ENCODE measurements at regions not wholly inside any gene's neighbourhood (a gene's known extent, or its start where the extent isn't known, plus 50 kb on each side); places are given as distances from the start of the nearest gene placed in this dataset.
"Not testable (repeated sequence)": the region's sequence is repeated elsewhere in the genome, so short reads cannot be mapped to it uniquely, and the experiment has no call there.

DNA sequence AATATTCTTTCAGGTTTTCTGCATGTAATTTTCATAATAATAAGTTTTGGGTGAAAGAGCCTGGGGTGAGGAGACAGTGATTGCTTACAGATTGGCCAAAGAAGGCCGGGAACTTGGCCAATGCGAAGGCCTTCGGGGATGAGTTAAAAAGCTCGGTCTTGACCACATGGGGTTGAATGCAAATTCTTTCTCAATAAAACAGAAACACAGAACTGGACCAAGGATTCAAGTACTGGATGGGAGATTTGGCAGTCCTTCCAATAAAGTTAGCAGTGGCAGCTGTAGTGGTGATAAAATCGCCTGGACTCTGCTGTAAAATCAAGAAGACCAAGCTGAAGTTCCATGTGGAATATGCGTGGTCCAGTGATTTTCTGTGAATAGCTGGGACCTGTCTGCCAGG, 282.2 kb upstream of the KLF3 start:
- peak in 1 of 2 experiments; percentile 19 for DNase-seq (ENCODE audit: low read depth in 2 of 2)

DNA sequence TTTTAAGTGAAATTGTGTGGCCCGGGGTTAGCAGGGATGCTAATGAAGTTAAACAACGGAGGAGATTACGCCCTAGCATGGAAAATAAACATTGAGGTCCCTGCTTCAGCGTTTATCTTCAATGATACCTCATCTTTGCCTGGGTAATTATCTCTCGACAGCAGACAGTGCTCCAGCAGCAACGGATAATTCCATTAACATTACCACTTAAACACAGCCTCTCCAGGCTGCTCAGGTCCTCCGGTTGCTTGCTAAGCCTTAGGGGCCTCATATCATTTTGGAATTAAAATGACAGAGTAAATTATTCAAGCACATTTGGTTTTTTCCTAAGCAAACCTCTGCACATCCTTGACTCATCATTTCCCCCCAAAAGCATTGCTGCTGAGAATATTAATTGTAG, 281.5 kb upstream of the KLF3 start:
- DNase-seq (ENCODE audit: low read depth in 2 of 2), result no peak

DNA sequence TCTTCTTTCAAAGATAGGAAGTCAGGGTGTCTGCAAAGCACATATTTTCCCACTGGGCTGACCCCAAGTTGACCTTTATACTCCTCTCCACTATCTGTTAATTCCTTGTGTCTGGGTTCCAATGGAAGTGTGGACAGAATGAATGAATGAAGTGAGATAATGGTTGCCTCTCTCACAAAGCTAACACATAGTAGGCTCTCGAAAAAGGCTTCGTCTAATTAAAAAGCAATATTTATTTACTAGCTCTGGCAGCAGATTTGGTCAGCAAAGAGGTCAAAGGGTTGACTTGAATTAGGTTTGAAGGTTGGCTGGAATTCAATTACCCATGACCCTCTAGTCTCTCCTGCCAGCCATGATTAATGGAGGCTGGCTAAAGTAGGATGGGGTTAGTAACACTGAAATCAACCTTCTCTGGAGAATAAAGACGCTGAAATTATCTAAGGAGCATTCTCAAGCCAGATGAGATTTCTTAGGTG, 280.3 kb upstream of the KLF3 start:
- no peak for DNase-seq (ENCODE audit: low read depth in 2 of 2)

DNA sequence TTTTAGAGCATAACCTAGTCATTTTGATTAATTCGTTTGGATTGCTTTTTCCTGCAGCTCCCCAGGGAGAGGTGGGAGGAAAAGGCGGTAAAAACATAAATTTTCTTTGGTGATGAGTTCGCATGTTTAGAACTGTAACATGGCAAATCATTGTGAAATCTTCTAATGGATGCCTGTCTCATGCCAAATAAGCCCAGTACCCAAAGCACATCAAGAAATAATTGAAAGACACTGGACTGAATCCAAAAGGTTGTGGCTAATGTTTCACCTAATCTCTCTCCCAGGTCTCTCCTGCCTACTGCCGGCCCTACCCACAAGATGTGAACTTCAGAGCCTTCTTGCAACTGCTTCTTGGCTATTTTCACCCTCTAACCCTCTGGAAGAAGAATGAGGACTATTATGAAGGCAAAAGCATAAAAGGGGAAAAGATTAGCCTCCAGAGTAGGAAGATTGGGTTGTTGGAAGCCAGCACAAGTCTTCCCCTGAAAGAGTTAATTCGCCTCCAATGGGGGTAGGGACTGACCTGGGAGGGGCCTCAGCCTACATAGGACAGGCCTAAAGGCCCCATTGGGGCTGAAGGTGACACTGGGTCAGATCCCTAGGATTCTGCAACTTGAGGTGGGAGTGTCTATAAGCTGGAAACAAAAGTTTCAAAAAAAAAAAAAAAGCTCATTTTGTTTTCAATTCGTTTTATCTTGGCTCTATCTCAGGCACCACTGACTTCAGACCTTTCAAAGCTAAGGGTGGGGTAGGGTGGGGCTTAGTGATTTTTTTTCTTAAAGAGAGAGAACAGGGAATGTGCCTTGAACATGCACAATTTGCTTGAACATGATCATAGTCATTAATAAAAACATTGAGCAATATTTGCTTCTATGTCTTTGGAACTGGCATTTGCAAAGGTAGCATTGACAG, 278.6 kb upstream of the KLF3 start:
- DNase-seq (ENCODE audit: low read depth in 2 of 2), result peak in 1 of 2 experiments; percentile 19

DNA sequence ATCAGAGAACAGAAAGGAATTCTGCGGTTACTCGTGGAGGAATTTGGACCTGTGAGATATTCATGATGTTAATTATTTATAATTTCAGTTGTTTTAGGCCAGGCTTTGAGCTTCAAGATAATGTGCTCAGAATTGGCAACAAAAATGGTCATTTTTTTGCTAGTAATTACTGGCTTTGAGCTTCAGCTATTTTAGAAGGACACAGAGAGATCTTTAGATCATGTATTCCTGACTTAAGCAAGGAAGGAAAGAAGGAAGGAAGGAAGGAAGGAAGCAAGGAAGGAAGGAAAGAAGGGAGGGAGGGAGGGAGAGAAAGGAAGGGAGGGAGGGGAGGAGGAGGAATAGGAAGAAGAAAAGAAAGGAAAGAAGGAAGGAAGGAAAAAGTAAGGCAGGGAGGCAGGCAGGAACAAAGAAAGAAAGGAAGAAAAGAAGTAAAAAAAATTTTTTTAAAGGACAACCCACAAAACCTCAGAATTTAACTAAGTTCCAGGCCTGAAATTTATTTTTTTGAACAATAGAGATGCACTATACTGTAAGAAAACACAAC, 277.9 kb upstream of the KLF3 start:
- no peak for DNase-seq (ENCODE audit: low read depth in 2 of 2)

DNA sequence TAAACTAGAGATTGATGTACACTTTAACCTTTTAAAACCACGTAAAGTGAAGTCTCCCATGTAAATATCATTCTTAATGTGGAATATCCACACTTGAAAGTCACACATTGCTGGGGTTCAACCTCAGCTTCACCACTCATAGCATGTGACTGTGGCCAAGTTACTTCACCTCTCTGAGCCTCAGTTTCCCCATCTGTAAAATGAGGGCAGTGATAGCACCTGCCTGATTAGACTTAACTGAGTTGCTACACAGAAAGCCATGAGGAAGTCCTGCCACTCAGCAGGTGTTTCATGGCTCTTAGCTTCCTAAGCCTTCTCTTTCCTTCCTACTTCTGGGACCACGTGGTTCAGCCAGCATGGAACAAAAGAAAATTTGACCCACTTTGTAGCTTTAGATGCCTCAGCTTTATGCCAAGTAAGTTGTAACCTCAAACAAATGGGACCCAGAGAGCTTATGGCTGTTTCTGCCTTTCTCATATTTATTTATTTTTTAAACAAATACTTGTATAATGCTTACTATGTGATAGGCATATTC, 277.3 kb upstream of the KLF3 start:
- DNase-seq (ENCODE audit: low read depth in 2 of 2), result no peak

DNA sequence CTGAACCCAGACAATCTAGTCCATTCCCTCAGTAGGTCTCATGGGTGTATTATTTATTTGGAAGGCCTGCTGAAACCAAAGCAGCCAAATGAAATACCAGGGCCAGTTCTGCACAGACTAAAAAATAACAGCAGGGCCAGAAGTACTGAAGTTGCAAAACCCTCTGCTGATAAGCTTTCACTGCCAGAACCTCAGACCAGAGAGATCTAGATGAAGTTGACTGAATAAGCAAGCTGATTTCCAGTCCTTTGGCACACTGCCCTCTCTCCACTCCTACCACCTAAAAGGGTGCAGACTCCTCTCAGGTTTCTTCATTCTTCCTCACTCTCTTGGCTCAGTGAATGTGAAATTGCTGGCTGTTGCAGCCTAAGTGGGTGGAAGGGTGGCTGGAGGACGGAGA, 276.7 kb upstream of the KLF3 start:
- peak in 1 of 2 experiments; percentile 29 for DNase-seq (ENCODE audit: low read depth in 2 of 2)

DNA sequence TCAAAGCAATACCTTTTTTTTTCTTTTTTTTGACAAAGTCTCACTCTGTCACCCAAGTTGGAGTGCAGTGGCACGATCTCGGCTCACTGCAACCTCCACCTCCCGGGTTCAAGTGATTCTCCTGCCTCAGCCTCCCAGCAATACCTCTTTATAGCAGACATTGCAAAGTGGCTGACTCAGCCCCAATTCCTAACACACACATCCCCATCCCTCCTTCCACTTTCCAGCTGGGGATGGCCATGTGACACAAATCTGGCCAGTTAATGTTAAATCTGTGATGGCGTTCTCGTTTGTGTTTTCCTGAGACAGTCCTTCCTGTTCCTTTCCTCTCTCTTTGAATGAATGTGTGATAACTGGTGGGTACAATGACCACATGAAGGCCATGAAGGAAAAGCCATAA, 276.2 kb upstream of the KLF3 start:
- no peak for DNase-seq (ENCODE audit: low read depth in 2 of 2)

DNA sequence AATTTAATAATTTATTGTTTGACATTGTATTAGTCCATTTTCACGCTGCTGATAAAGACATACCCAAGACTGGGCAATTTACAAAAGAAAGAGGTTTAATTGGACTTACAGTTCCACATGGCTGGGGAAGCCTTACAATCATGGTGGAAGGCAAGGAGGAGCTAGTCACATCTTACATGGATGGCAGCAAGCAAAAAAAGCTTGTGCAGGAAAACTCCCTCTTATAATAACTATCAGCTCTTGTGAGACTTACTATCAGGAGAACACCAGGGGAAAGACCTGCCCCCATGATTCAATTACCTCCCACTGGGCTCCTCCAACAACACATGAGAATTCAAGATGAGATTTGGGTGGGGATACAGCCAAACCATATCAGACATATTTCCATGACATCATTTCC, 275.1 kb upstream of the KLF3 start:
- not testable (repeated sequence) for DNase-seq (ENCODE audit: low read depth in 2 of 2)

DNA sequence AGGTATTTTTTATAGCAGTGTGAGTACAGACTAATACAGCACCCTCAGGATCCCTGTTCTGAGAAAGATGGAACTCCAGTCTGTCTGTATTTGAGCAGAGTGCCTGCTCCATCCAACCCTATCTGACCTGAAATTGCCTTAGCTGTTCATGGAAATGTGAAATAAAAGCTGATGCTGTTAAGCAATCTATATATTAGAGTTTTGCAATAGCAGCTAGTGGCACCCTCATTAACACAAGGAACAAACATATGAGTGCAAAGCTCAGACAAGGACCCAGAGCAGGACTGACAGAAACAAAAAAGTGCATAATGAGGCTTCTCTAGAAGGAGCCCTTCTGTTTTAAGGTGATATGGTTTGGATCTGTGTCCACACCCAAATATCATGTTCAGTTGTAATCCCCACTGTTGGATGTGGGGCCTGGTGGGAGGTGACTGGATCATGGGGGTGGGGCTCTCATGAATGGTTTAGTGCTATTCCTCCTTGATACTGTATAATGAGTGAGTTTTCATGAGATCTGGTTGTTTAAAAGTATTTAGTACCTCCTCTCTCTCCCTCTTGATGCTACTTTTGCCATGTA, 272.9 kb upstream of the KLF3 start:
- no peak for DNase-seq (ENCODE audit: low read depth in 2 of 2)

DNA sequence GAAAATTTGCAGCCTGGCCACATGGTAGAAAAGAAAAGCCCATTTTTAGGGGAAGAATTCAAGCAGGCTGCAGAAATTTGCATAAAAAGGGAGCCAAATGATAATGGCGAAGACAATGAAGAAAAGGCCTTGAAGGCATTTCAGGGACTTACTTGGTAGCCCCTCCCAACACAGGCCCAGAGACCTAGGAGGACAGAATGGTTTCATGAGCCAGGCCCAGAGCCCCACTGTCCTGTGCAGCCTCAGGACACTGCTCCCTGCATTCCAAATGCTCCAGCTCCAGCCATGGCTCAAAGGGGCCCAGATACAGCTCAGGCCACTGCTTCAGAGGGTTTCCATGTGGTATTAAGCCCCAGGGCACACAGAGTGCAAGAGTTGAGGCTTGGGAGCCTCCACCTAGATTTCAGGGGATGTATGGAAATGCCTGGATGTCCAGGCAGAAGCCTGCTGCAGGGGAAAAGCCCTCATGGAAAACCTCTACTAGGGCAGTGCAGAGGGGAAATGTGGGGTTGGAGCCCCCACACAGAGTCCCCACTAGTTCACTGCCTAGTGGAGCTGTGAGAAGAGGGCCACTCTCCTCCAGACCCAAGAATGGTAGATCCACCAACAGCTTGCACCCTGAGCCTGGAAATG, 271.7 kb upstream of the KLF3 start:
- DNase-seq (ENCODE audit: low read depth in 2 of 2), result no peak

DNA sequence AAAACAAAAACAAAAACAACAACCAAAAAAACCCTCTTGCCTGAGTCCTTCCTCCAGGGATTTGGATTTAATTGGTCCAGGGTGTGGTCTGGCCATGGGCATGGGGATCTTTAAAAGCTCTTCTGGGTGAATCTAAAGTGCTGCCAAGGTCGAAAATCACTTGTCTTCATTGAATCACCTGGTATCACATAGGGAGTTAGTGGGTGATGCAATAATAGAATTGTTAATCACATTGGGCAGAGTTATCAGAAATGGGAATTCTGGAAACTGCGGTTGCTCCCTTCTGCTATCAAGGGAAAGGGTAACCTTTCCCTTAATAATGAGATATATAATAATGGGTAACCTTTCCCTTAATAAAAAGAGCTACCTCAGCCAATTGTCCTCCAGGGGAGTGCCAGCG, 267.9 kb upstream of the KLF3 start:
- no peak for DNase-seq (ENCODE audit: low read depth in 2 of 2)

DNA sequence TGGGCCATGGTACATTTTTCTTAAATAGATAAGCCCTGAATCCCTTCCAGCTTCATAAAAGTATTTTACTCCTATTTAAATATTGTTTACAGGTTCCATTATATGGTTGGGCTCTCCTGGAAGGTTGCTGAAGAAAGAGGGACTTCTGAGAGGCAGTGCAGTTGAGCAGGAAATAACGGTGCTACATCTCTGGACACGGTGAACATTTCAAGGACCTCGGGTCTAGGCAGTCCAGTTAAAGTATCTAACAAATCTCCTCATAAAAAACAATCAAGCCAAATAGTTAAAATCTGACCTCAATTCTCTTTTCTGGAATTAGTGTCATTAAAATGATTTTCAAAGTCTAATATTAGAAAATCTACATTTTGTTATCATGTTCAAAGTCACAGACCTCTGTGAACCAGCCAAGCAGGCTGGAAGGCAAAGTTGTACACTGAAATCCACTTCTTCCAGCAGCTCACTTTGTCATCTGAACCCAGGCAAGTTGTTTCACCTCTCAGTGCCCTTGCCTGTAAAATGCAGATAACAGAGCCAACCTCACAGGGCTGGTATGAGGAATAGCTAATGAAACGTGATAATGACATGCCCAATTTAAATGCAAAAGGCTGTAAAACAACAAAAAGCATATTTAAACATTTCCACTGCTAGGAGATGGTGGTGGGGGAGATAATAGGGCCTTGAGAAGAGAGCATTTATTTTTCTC, 267.0 kb upstream of the KLF3 start:
- no peak for DNase-seq (ENCODE audit: low read depth in 2 of 2)

DNA sequence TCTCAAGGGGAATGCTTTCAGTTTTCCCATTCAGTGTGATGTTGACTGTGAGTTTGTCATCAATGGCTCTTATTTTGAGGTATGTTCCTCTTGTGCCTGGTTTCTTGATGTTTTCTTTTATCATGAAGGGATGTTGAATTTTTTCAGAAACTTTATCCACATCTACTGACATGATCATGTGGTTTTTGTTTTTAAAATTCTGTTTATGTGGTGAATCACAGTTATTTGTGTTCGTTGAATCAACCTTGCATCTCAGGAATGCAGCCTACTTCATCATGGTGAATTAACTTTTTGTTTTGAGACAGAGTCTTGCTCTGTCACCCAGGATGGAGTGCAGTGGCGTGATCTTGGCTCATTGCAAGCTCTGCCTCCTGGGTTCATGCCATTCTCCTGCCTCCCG, 263.1 kb upstream of the KLF3 start:
- DNase-seq (ENCODE audit: low read depth in 2 of 2), result no peak

DNA sequence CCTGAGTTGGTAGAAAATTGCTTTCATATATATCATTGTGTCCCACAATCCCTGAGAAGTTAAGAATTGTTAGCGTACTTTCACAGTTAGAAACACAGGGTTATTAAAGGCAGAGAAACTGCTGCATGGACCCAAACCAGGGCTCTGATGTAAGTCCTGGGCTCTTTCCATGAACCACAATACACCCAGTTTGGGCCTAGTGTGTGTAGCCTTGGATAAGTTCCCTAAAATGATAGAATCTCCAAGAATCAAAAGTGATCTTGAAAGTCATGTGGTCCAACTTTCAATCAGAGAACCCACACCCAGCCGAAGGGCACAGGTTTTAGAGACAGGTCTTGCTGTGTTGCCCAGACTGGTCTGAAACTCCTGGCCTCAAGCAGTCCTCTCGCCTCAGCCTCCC, 257.8 kb upstream of the KLF3 start:
- DNase-seq (ENCODE audit: low read depth in 2 of 2), result no peak

DNA sequence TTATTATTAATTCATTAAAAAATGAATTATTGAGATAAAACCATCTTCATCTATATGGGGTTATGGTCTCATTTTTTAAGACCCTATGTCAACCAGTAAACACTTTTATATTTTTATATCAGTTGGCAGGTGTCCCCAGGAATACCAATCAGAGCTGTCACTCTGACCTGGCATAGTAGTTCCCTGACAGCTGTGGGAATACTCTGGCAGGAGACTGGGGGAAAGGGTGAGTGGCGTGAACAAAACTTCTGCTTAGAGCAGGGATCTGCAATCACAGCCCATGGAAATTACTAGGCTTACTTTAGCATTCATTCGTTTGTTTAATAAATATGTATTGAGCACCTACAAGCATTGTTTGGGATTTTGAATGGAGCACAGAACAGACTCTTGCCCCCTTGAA, 254.1 kb upstream of the KLF3 start:
- DNase-seq (ENCODE audit: low read depth in 2 of 2), result no peak

DNA sequence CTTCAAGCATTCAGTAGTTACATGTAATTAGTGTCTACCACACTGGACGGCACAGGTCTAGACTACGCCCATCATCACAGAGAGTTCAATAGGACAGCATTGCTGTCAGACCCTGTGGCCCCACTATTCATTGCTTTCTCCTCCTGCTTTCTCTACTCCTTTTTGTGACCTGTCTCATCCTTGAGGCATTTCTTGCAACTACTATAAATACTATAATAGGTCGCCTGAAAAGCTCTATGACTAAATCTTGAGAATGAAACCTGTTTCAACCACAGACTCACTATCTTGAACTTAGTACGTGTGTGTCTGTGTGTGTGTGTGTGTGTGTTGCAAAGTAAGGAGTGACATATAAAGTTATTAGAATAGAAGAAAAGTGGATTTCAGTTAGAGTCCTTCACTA, 252.9 kb upstream of the KLF3 start:
- no peak for DNase-seq (ENCODE audit: low read depth in 2 of 2)

DNA sequence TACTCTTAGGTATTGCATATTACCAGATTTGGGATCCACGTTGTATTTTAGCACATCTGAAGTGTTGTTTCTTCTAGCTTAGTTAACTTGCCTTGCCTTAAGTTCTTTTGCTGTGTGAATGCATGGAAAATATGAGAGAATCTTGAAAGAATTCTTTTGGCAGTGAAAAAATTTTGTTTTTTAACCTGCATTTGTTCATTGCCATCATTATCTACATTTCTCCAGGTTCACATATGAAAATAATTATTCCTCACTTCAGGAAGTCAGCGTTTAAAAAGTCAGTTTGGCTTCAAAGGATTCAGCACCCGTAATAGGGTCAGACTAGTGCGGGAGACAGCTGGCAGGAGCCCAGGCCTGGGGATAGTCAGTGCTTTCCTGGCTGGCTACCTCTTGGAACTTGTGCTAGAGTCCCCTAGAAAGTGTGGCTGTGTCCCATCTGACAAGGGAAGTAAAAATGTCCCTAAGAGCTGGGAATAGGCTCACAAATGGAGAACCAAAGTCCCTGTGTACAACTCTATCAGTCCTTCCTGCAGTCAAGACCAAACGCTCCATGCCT, 251.9 kb upstream of the KLF3 start:
- no peak for DNase-seq (ENCODE audit: low read depth in 2 of 2)

DNA sequence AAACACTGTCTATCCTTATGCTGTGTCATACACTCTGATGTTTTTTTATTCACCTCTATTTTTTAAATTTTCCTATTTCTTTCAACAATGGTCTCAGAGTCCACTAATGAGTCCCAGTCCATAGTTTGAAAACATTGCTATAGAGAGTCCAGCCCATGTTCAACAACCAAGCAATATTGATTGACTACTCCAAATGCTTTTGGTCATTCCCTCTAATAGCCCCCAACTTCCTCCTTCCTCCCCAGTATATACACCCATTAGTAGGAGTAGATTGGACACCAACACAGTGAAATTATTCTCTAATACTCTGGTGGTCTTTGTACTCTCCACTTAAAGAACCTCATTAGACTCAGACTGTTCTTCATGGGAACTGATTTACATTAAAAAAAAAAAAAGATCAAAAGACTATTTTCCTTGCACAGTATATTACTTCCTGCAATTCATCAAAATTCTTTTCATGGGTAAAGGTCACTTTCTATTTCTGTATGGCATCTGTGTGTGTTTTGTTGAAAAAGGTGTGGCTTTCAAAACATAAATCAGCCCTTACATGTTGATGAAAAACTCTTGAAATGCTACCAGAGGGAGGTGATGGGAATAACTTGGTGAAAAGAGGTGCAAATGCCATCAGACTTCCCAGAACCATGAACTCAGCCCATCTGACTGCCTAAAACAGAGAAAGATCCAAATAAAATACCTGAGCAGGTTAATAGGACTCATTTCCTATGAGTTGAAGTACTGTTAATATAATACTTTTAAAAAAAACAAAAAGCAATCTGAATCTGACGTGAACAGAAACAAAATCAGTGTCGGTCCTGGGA, 250.3 kb upstream of the KLF3 start:
- no peak for DNase-seq (ENCODE audit: low read depth in 2 of 2)

DNA sequence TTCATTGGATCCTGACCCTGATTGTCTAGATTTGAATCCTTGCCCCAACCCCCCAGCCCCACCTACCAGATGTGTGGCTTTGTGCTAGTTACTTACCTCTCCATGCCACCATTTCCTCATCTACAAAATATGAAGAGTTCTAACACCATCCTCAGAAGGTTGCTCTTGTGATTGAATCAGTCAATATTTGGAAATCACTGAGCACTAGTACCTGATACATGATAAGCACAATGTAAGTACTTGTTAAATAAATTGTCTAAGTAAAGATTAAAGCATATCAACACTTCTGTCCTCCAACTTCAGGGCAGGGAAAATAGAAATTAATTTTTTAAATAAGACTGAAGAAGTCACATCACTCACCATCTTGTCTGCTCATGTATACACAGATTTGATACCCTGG, 249.6 kb upstream of the KLF3 start:
- no peak for DNase-seq (ENCODE audit: low read depth in 2 of 2)

DNA sequence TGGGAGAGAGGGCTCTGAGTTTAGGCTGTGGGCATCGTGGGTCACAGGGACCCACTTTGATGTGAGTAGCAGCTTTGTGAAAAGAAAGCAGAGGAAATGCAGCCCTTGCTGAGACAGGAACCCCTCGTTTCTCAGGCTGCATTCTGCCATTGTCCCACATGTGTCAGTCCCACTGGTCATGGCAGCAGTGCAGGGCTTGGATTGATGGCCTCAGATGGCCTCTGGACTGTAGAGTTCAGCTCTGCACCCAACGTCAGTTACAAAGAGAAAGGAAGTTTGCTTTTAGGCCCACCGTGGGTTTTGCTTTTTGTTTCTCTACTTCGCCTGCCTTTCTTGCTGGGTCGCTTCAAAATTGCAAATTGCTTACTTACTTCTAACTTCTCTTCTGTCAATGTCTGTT, 248.3 kb upstream of the KLF3 start:
- DNase-seq (ENCODE audit: low read depth in 2 of 2), result no peak

Measured in fibroblast of skin of left quadriceps (primary cell).